K562 (cell line): ENCODE measurements at regions not wholly inside any gene's neighbourhood (a gene's known extent, or its start where the extent isn't known, plus 50 kb on each side); places are given as distances from the start of the nearest gene placed in this dataset.
A peak's percentile ranks its signal among the peaks of the same experiment; 100 is the strongest.

Experiments
- FOSL1 ChIP-seq: fragments of 200-800 bp; sonication (Bioruptor generic); conservative IDR thresholded peaks from 2 replicates; pipeline ENCODE4 v1.6.1; 2016; ENCODE audit warnings: missing genetic modification characterization, missing compliant biosample characterization
- FOXK2 ChIP-seq, 2 experiments: fragments of 450-650 bp; IDR thresholded peaks in 1 of 2; conservative IDR thresholded peaks in 1 of 2; 2 replicates each; pipeline ENCODE4 v1.6.1; 2016; ENCODE audit warnings: low read depth in 2 of 2, mild to moderate bottlenecking in 1 of 2
- GATAD2B ChIP-seq: fragments of 450-650 bp; IDR thresholded peaks from 2 replicates; pipeline ENCODE4 v1.6.1; 2017; ENCODE audit warnings: mild to moderate bottlenecking, borderline replicate concordance
- HDGF ChIP-seq: fragments of 450-650 bp; IDR thresholded peaks from 2 replicates; pipeline ENCODE4 v1.6.1; 2016
- MTA3 ChIP-seq: fragments of 450-650 bp; formaldehyde crosslinking; IDR thresholded peaks from 2 replicates; pipeline ENCODE4 v1.6.1; 2017; ENCODE audit warnings: mild to moderate bottlenecking, borderline replicate concordance
- NCOA2 ChIP-seq, 2 experiments: fragments of 450-650 bp; IDR thresholded peaks; 2 replicates each; pipeline ENCODE4 v1.6.1; 2018; ENCODE audit warnings: mild to moderate bottlenecking in 2 of 2, moderate library complexity in 1 of 2; ENCODE audit not compliant: partially characterized antibody in 2 of 2
- NCOA6 ChIP-seq: fragments of 450-650 bp; IDR thresholded peaks from 2 replicates; pipeline ENCODE4 v1.6.1; 2017; ENCODE audit warnings: mild to moderate bottlenecking
- RNF2 ChIP-seq: sonication (generic); IDR thresholded peaks from 2 replicates; pipeline ENCODE4 v1.6.1; 2016
- TOE1 ChIP-seq, 2 experiments: fragments of 450-650 bp in 1 of 2; sonication (generic) in 1 of 2; formaldehyde crosslinking in 1 of 2; IDR thresholded peaks; 2 replicates each; pipeline versions ENCODE4 v1.7.1 to v1.8.0; 2016 to 2022; ENCODE audit warnings: borderline replicate concordance in 2 of 2, mild to moderate bottlenecking in 2 of 2, antibody characterized with exemption in 1 of 2, inconsistent platforms in 1 of 2, low read depth in 1 of 2, missing genetic modification reagents in 1 of 2, moderate library complexity in 1 of 2
- ZNF780A ChIP-seq: fragments of 250-450 bp; sonication (Bioruptor Pico); IDR thresholded peaks from 2 replicates; pipeline ENCODE4 v1.5.0; 2021; ENCODE audit warnings: mild to moderate bottlenecking
- TF ChIP-seq, protein P1 (sequence below), 2 experiments: fragments of 150-350 bp in 1 of 2; IDR thresholded peaks; 2 replicates each; pipeline ENCODE4 v1.6.1; 2012 to 2016; ENCODE audit warnings: low read depth in 2 of 2, low read length in 2 of 2, mild to moderate bottlenecking in 1 of 2, moderate library complexity in 1 of 2

DNA sequence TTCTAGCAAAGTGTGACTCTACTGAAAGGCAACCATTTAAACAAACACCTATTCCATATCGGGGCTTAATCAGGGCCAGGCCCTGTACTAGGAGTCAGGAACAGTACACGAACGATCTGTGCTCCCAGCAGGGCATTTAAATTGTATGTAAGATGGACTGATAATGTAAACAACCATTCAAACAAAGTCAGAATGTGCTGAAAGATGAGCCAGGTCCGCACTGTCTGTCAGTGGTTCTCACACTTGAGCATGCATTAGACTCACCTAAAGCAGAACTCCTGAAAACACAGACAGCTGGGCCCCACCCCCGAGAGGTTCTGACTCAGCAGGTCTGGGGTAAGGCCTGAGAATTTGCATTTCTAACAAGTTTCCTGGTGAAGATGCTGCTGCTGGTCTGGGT, 81.6 kb downstream of the PXDC1 start (continued):
- TF ChIP-seq FOSL1 (tag) (peak; percentile 14; the same call in 1 of the 2 replicates), ZNF780A (CRISPR knock-in tag) (no peak), NCOA2 (IDR thresholded peaks at IDR 0.05; ENCODE audit: partially characterized antibody in 2 of 2) (no peak), GATAD2B (no peak), TOE1 (IDR thresholded peaks at IDR 0.05; ENCODE audit: borderline replicate concordance) (no peak), TOE1 (CRISPR knock-in tag; IDR thresholded peaks at IDR 0.05; ENCODE audit: borderline replicate concordance, low read depth) (no peak), HDGF (no peak), NCOA6 (no peak), FOXK2 (conservative IDR thresholded peaks at IDR 0.05 in 1 of 2, IDR thresholded peaks at IDR 0.05 in 1 of 2; ENCODE audit: low read depth in 2 of 2) (0 out of 4 replicates have a peak, but pooled peaks of 1 of the 2 experiments have one; percentile 19), RNF2 (no peak), MTA3 (no peak)
- TF ChIP-seq, protein P1, sequence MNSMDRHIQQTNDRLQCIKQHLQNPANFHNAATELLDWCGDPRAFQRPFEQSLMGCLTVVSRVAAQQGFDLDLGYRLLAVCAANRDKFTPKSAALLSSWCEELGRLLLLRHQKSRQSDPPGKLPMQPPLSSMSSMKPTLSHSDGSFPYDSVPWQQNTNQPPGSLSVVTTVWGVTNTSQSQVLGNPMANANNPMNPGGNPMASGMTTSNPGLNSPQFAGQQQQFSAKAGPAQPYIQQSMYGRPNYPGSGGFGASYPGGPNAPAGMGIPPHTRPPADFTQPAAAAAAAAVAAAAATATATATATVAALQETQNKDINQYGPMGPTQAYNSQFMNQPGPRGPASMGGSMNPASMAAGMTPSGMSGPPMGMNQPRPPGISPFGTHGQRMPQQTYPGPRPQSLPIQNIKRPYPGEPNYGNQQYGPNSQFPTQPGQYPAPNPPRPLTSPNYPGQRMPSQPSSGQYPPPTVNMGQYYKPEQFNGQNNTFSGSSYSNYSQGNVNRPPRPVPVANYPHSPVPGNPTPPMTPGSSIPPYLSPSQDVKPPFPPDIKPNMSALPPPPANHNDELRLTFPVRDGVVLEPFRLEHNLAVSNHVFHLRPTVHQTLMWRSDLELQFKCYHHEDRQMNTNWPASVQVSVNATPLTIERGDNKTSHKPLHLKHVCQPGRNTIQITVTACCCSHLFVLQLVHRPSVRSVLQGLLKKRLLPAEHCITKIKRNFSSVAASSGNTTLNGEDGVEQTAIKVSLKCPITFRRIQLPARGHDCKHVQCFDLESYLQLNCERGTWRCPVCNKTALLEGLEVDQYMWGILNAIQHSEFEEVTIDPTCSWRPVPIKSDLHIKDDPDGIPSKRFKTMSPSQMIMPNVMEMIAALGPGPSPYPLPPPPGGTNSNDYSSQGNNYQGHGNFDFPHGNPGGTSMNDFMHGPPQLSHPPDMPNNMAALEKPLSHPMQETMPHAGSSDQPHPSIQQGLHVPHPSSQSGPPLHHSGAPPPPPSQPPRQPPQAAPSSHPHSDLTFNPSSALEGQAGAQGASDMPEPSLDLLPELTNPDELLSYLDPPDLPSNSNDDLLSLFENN (IDR thresholded peaks at IDR 0.05; ENCODE audit: low read depth in 2 of 2, low read length in 2 of 2), result no peak
